HFF-Myc (cell line): ENCODE measurements at regions not wholly inside any gene's neighbourhood (a gene's known extent, or its start where the extent isn't known, plus 50 kb on each side); places are given as distances from the start of the nearest gene placed in this dataset.

Experiments
- DNase-seq: peaks from one replicate; pipeline ENCODE4 v3.0.0-alpha.2; 2011; ENCODE audit warnings: low read depth; ENCODE audit errors: extremely low read depth
- H3K4me3 ChIP-seq: replicated peaks from 2 replicates; pipeline ENCODE4 v1.5.1; 2011; ENCODE audit warnings: low read depth, mild to moderate bottlenecking, control low read depth, low read length
- TF ChIP-seq, protein P1 (sequence below): IDR thresholded peaks from 2 replicates; pipeline ENCODE4 v1.5.1; 2012; ENCODE audit warnings: mild to moderate bottlenecking, low read depth, low read length, control low read depth; ENCODE audit errors: missing control alignments

DNA sequence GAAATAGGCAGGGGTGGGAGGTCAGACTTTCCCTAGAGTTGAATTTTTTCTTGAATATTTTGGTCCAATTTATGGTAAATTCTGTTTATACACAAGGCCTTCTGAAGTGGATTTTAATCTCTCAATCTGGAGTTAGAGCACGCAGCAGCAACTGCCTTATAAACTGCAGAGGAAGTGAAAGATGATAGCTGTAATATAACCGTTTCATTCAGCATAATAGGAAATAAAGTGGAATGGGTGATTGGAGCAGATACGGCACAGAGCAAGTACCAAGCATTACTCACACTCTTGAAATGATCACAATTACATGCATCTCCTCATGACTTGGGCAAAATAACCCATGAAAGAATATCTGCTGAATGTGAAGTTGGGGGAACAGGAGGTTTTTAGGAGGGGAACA lies 106.8 kb downstream of the ARRDC4 start:
- peak; percentile 85 for DNase-seq
- no peak overlapping the region for H3K4me3 ChIP-seq
- TF ChIP-seq, protein P1, sequence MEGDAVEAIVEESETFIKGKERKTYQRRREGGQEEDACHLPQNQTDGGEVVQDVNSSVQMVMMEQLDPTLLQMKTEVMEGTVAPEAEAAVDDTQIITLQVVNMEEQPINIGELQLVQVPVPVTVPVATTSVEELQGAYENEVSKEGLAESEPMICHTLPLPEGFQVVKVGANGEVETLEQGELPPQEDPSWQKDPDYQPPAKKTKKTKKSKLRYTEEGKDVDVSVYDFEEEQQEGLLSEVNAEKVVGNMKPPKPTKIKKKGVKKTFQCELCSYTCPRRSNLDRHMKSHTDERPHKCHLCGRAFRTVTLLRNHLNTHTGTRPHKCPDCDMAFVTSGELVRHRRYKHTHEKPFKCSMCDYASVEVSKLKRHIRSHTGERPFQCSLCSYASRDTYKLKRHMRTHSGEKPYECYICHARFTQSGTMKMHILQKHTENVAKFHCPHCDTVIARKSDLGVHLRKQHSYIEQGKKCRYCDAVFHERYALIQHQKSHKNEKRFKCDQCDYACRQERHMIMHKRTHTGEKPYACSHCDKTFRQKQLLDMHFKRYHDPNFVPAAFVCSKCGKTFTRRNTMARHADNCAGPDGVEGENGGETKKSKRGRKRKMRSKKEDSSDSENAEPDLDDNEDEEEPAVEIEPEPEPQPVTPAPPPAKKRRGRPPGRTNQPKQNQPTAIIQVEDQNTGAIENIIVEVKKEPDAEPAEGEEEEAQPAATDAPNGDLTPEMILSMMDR = no peak

DNA sequence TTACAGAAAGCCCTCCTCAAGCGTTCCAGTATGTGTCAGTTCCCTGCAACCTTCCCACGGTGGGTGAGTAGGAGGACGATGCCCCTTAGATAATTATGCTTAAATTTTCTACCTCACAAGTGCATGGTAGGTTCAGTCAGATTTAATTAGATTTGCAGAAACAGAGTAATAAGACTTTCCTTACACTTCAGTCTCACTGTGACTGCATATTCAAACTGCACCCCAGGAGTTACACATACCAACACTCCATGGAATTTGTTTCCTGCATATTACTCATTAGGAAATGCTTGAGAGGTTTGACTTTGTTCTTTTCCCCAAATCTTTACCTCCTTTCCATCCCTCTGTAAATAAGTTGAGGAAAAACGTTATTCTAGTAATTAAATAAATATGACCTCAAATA lies 108.8 kb downstream of the ARRDC4 start:
- no peak overlapping the region for H3K4me3 ChIP-seq
- DNase-seq = no peak
- TF ChIP-seq, protein P1 = no peak

GRCh38 chr15:98070137-98070536 lies 109.6 kb downstream of the ARRDC4 start:
- H3K4me3 ChIP-seq = no peak overlapping the region
- TF ChIP-seq, protein P1 = no peak
- peak; percentile 57 for DNase-seq

- no peak for DNase-seq
- TF ChIP-seq, protein P1 = no peak
- H3K4me3 ChIP-seq = no peak overlapping the region
Measured at GRCh38 chr15:98071786-98072185, 111.3 kb downstream of the ARRDC4 start.

DNA sequence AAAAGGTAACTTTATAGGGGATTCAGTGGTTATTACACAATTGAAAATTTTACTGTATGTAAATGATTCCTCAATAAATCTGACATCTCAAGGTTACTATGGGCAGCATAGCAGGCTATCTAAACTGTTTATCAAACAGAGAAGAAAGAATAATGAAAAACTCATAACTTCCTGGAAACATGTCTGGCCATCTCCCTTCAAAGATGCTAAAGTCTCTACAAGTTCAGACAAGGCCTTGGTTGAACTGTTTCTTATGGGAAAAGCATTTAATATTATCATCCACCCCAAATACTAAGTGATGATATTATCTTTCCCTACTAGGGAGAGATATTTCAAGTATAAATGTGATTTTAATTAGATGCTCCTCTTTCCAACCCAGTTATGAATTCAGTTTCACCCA lies 114.9 kb downstream of the ARRDC4 start:
- no peak overlapping the region for H3K4me3 ChIP-seq
- TF ChIP-seq, protein P1 = no peak
- DNase-seq = no peak

DNA sequence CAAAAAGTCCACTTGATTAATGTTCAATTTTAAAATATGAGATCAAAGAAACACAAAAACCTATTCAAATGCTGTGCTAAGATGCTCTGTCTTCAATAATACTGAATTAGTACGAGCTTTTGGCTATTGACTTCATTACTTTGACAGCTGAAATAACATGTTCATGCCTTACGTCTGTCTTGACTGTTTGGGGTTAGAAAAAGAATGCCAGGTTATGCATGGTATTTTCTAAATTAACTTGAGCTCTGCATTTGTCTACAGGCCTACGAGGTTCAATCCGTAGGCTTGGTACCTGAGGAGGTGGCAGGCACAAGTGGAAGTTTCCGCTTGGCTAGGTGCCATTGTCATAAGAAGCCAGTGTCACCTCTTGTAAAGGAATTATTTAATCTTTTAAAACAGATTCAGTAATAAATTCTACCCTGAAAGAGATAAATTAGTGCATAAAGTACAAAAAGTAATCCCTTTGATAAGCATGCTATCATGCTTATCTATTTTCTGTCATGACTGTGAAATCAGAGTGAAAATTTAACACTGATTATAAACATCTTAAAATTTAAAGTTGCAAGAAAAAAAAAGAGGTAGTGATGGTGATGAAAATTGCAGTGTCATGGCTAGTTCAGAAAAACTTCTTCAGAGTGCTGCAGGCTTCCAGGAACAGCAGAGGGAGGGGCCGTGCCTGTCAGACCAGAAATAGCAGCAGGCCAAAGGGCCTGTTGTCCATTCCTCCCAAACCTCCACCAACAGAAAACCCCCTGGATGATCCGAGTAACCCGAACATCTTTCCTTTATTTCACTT lies 115.7 kb downstream of the ARRDC4 start:
- no peak for DNase-seq
- TF ChIP-seq, protein P1 = no peak
- no peak overlapping the region for H3K4me3 ChIP-seq

GRCh38 chr15:98077186-98077585 lies 116.7 kb downstream of the ARRDC4 start:
- TF ChIP-seq, protein P1 = no peak
- H3K4me3 ChIP-seq = no peak overlapping the region
- no peak for DNase-seq
